ENCODE measurements at regions not wholly inside any gene's neighbourhood (a gene's known extent, or its start where the extent isn't known, plus 50 kb on each side); places are given as distances from the start of the nearest gene placed in this dataset.

- TF ChIP-seq TAF1 (IDR thresholded peaks at IDR 0.05; ENCODE audit: borderline replicate concordance, insufficient read depth, low read length) (no peak), SIN3A (IDR thresholded peaks at IDR 0.05; ENCODE audit: borderline replicate concordance, insufficient read depth, low read length) (no peak), FOXP2 (optimal IDR thresholded peaks at IDR 0.05; ENCODE audit: borderline replicate concordance, extremely low read depth, extremely low read length, insufficient read depth) (no peak), REST (IDR thresholded peaks at IDR 0.05; ENCODE audit: insufficient read depth in 1 of 2, low read depth in 2 of 2, low read length in 2 of 2) (no peak), POLR2AphosphoS5 (IDR thresholded peaks at IDR 0.05; ENCODE audit: low read depth, low read length) (no peak)
These were observed 129.3 kb upstream of the SLIT2 start for GRCh38 chr4:20122198-20122988.

- TF ChIP-seq TAF1 (IDR thresholded peaks at IDR 0.05; ENCODE audit: borderline replicate concordance, insufficient read depth, low read length), result no peak
These were observed 132.6 kb upstream of the SLIT2 start for GRCh38 chr4:20119141-20119540.

- TF ChIP-seq TAF1 (IDR thresholded peaks at IDR 0.05; ENCODE audit: borderline replicate concordance, insufficient read depth, low read length) (no peak), POLR2AphosphoS5 (IDR thresholded peaks at IDR 0.05; ENCODE audit: low read depth, low read length) (no peak), FOXP2 (optimal IDR thresholded peaks at IDR 0.05; ENCODE audit: borderline replicate concordance, extremely low read depth, extremely low read length, insufficient read depth) (no peak), SIN3A (IDR thresholded peaks at IDR 0.05; ENCODE audit: borderline replicate concordance, insufficient read depth, low read length) (no peak), REST (IDR thresholded peaks at IDR 0.05; ENCODE audit: insufficient read depth in 1 of 2, low read depth in 2 of 2, low read length in 2 of 2) (no peak)
These were observed 142.3 kb upstream of the SLIT2 start for GRCh38 chr4:20109391-20109790.

GRCh38 chr4:20106921-20107320 is 144.8 kb upstream of the SLIT2 start:
- no peak for TF ChIP-seq TAF1 (IDR thresholded peaks at IDR 0.05; ENCODE audit: borderline replicate concordance, insufficient read depth, low read length)
- no peak for TF ChIP-seq POLR2AphosphoS5 (IDR thresholded peaks at IDR 0.05; ENCODE audit: low read depth, low read length)
- no peak for TF ChIP-seq FOXP2 (optimal IDR thresholded peaks at IDR 0.05; ENCODE audit: borderline replicate concordance, extremely low read depth, extremely low read length, insufficient read depth)
- TF ChIP-seq SIN3A (IDR thresholded peaks at IDR 0.05; ENCODE audit: borderline replicate concordance, insufficient read depth, low read length), result no peak
- TF ChIP-seq REST (IDR thresholded peaks at IDR 0.05; ENCODE audit: insufficient read depth in 1 of 2, low read depth in 2 of 2, low read length in 2 of 2), result no peak

- no peak for TF ChIP-seq FOXP2 (optimal IDR thresholded peaks at IDR 0.05; ENCODE audit: borderline replicate concordance, extremely low read depth, extremely low read length, insufficient read depth)
- no peak for TF ChIP-seq REST (IDR thresholded peaks at IDR 0.05; ENCODE audit: insufficient read depth in 1 of 2, low read depth in 2 of 2, low read length in 2 of 2)
- no peak for TF ChIP-seq SIN3A (IDR thresholded peaks at IDR 0.05; ENCODE audit: borderline replicate concordance, insufficient read depth, low read length)
- no peak for TF ChIP-seq TAF1 (IDR thresholded peaks at IDR 0.05; ENCODE audit: borderline replicate concordance, insufficient read depth, low read length)
- TF ChIP-seq POLR2AphosphoS5 (IDR thresholded peaks at IDR 0.05; ENCODE audit: low read depth, low read length), result no peak
These were observed 149.9 kb upstream of the SLIT2 start for GRCh38 chr4:20101831-20102230.

Data from PFSK-1 (cell line).